NCI-H1105 treated with DMSO at 0.1 percent for 48 hours (cell line): ENCODE measurements at regions not wholly inside any gene's neighbourhood (a gene's known extent, or its start where the extent isn't known, plus 50 kb on each side); places are given as distances from the start of the nearest gene placed in this dataset.

Experiments
- DNase-seq: peaks from one replicate; lab custom pipeline; 2025; lab: John Stamatoyannopoulos, UW

DNA sequence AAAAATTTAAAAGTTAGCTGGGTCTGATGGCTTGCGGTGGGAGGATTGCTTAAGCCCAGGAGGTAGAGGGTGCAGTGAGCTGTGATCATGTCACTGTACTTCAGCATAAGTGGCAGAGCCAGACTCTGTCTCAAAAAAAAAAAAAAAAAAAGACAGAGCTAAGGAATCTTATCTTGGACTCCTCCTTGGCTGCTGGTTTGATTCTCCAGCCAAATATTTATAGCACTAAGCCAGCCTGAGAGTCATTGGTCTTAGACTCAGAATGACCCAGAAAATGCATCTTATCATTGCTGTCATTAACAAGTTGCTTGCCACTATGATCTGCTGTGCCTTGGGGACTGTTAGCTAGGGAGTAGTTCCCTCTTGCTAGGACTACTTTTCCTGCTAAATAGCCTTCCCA is 164.7 kb downstream of the GNAT3 start:
- DNase-seq, result no peak

DNA sequence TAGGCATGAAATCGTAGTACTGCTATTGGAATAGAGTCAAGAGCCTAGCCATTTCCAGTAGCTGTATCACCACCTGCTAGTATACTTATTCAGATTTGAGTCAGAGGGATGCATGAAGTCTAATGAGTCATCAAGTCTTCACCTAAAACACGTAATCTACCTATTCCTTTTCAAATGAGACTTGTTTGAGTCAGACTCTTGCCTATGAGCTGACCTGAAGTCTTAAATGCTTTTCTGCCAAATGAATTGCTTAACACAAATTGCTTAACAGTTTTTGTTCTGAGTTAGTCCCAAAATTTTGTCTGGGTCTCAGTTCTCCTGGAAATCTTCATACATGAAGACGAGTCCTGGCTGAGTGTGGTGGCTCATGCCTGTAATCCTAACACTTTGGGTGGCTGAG is 165.2 kb downstream of the GNAT3 start:
- no peak for DNase-seq

DNA sequence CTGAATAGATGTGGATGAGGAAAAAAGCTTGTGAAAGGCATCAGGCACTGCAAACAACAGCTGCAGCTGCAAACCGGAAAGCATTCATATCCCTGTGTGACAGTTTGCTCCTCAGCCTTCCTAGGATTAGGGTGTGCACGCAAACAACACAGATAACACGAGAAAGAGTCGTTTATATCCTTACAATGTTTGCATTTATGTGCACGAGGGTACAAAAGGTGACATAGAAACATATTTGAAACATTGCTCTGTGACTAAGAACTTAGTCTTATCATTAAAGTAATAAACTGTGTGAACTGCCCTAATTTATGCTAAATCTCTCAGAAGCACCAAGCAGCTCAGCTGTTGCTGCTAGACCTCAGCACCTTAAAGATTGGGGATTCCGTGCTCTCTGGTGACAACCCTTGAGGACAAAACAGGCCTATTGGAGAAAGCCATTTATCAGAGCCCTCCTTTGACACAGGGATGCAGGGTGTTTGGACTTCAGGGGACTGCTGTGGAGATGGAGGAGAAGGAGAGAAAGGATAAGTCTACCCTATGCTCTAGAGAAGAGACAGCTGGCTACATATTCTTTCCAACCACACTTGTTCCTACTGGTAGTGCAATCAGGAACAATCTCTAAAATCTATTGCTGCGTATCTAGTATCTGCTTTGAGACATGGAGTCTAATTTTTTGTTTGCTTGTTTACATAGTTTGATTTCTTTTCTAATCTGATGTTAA is 176.2 kb downstream of the GNAT3 start:
- DNase-seq, result no peak

DNA sequence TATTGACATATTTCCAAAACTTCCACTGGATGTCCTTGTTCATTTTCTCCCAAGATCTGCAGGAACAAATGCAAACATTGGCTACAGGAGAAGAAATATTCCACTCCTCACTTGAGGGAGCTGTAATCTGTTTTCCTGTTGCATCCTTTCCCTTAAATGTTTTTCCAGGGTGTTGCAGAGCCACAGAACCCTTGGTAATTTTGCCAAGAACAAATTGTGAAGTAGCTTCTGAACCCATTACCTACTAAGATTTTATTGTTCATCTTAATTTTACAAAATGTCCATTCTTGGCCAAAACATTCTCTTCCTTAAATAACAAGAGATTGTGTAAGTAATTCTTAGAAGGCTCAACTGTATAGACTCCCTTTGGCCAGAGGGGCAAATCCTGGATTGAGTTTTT is 177.0 kb downstream of the GNAT3 start:
- DNase-seq, result no peak

DNA sequence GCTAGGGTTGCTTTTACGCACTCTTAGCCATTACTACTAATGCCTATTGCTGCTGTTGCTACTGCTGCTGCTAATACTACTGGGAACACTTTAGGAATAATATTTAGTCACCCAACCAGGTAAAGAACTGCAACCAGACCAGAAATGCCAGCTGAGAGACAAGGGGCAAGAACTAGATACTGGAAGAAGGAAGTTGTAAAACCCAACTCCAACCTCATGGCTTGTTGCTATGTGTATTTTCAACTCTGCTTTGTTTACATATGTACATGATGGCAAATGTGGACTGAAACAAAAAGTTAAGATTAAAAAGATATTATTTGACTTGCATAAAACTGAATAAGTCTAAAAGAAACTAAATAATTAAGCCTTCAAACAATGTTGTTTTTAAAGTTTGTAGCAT is 177.7 kb downstream of the GNAT3 start:
- no peak for DNase-seq

DNA sequence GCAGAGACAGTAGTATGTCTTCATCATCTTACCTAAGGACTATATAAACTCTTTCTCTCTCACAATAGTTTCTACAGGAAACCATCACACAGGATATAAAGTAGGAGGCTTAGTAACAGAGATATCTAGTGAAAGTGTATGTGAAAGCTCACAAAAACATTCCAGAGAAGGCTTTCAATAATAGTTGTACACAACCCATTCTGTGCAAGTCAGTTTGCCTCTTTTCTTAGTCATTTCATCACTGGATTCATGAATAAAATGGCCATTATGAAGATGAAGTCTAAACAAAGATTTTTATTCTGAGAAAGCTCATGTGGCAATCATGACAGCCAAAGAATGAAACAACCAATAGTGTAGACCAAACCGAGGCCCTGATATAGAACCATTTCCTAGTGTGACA is 178.8 kb downstream of the GNAT3 start:
- DNase-seq, result no peak

DNA sequence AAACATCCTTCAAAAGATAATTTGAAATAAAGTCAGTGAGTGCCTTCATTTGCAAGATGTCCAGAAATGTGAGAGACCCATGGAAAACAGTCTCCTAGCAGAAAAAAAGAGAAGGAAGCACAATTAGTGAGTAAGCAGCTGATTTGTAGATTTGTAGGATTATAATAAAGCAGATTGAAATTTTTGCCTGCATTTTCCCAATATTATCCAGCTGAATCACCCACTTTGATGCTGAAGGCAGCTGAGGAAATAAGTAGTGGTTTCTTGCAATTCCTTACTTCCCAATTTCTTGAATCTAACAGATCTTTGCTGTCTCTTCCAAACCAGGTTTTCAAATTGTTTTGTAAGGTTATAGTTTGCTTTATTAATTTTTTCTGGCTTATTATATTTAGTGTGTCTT is 181.4 kb downstream of the GNAT3 start:
- no peak for DNase-seq

DNA sequence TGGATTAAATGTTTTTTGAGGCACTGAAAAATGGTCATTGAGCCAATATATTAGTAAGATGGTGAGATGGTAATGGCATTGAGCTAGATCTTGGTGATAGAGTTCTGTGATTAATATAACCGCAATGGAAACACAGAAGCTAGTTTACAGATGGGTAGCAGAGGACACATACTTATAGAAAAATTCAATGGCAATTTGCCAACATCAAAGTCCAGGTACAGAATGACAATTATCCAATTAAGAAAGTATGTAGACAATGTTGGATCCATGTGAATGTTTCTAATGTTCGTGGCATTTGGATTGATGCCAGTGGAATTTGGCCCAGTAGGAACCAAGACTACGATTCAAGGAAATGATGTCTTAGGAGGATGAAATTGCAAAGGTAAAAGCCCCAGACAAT is 187.8 kb downstream of the GNAT3 start:
- peak; percentile 6 for DNase-seq

DNA sequence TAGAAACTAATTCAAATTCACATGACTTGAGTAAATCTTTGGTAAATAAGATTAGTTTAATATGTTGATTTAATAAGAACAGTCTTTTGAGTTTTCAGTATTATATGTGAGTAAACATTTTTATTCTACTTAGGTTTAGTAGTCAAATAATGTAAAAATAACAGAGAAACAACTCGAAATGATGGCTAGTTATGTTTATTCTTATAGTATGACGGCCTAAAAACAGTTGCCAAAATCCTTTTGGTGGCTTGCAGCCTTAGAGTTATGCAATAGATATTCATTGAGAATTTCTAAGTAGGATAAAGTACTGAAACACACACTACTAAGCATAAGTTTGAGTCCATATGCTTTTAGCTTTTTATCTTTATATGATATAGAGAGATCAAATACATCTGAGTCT is 184.8 kb downstream of the GNAI1 start:
- no peak for DNase-seq

DNA sequence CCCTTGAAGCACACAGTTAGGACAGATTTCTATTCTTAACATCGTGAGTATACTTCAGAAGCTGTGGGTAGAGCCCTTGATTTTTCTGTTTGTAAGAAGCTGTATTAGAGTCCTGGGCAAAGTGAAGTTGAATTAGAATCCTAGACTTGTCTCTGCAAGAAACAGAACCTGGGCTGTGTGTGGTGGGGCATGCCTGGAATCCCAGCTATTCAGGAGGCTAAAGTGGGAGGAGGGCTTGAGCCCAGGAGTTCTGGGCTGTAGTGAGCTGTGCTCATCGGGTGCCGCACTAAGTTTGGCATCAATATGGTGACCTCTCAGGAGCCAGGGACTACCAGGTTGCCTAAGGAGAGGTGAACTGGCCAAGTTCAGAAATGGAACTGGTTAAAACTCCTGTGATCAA is 183.4 kb downstream of the GNAI1 start:
- DNase-seq, result no peak

DNA sequence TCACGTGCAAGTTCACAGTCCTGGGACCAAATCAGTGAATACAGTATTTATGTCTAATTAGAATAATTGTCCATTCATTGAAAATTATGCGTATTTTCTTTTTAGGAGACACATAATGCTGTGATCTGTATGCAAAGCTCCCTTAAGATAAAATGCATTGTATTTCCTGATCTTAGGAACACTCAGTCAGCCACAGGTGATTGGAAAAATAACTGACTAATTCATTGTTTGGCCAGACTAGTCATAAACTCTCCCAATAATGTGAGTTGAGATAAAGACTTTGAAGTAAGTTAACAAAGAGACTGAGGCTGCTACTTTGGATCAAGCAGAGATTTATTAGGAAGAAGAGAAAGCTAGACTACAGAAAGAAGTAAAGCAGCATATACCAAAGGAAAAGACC is 182.2 kb downstream of the GNAI1 start:
- DNase-seq, result no peak

DNA sequence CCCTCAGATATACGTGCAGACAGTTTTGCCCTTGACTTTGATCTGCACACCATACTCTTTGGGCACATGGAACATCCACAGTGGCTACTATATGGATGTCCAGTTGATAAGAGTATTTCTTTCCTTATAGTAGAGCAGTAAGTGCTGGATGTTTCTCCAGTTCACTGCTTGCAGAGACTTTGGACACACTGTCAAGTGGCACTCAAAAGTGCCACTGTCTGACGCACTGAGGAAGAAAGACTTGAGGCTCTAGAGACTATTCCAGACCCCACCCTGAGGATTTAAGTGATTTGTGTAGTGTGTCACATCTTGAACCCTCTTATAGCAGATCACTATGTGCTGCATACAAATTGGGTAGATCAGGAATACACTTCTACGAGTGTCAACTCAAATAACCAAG is 179.1 kb downstream of the GNAI1 start:
- DNase-seq, result no peak

DNA sequence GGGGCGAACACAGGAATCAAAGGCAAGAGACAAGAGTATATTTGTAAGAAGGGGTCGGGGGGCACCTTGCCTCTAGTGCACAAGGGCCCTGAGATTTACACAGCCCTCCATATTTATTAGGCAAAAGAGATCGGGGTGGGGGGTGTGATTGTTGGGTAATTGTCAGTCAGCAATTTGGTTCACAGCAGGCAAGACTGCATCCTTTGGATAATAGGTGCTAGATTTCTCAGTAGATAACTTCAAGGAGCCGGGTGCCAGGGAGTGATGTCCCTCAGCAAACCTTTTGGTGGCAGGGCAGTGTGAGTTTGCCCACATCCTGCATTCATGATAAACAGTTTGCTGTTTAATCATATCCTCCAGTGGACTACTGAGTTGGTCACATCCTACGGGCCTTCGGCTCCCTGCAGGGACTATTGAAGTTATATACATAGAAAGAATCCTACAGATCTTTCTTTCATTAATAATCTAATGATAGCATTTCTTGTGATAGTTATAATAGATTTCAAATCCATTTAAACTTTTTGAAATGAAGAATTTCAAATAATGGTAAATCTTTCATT is 178.5 kb downstream of the GNAI1 start:
- no peak for DNase-seq

DNA sequence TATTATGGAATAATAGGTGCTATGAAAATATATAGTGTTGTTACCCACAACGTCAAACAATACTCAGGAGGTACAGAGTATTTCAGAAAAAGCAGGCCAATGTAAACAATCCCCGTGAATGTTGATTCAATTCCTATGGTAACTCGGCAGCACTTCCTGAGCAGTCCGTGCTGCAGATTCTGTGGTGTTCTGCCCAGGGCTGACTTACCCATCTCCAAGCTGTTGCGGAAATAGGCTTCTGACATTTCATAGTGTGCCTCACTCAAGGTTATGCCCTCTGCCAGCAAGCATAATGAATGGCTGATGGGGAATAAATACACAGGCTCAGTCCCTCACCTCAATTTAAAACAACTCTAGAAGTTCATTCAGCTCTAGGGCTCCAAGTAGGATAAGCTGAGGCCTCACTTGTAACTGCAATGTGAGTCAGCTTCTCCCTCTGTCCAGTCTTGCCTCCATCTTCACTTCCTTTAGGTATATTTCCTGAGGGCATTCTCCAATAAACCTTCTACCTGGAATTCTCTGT is 177.6 kb downstream of the GNAI1 start:
- no peak for DNase-seq

DNA sequence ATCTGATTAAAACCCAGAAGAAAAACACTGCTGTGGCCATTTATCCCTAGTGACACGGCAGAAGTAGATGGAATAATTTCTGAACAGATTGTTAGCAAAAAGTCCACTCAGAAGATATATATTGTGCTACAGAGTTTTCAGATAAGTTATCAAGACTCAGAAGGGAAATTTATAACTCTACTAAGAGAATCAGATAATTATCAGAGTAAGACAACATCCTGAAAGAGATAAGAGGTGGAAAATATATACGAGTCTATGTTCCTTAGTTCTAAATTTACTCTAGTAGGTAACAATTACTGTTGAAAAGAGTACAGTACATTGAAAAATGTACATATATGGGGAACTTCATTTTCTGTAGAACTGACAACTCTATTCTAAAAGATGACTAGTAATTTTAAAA is 176.7 kb downstream of the GNAI1 start:
- no peak for DNase-seq

DNA sequence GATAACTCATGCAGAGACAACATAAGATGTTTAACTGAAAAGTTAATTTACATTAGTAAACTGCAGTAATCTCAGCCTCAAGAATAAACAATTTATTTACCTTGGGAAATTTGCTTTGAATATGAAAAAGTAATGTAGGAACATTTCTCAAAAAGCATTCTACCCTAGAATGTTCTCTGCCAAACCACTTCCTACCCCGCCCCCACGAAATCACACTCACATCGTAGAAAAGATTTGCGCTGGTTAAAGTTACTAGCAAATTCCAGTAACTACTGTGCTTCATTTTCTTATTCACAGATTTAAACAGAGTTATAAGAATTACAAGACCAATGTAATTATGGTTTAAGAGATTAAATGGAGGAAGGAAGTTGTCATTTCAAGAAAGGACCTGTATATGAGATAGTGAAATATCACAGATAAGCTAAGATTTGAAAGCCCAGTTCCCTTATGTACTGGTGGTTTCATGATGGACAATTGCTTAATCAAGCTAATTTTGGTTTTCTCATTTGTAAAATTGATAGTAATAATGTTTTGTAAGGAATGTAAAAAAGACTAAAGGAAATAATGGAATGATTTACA is 175.4 kb downstream of the GNAI1 start:
- no peak for DNase-seq

DNA sequence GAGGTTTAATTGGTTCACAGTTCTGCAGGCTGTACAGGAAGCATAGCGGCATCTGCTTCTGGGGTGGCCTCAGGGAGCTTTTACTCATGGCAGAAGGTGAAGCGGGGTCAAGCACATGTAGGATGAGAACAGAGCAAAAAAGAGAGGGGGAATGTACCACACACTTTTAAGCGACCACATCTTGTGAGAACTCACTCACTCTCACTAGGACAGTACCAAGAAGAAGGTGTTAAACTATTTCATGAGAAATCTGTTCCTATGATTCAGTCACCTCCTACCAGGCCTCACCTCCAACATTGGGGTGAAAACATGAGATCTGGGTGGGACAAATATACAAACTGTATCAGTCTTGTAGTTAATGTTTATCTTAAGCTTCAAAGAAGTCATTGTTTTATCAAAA is 174.7 kb downstream of the GNAI1 start:
- DNase-seq, result no peak

DNA sequence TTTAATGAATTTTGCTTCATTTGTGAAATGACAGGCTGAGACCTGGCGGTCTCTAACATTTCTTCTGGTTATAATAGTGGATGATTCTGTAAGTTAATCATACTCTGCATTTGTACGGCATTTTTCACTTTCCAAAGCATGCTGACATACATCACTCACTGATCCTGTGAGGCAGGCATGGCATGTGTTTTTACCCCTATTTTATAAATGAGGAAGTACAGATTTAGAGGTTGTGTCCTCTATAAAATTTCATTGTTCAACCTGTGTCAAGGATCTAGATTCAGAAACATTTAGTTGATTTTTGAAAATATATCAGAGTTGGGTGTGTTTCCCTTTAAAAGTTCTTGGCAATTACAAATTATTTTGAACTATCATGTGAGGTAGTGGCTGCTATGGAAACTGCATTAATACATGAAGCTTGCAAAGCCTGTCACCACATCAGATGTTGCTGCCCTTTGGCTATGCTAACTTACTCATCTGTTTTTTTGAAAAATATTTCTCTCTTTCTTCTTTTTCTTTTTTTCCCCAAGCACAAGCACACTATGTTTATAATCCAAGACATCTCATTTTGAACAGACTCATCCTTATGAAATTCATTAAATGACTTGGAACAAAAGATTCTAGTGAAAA is 172.7 kb downstream of the GNAI1 start:
- no peak for DNase-seq

DNA sequence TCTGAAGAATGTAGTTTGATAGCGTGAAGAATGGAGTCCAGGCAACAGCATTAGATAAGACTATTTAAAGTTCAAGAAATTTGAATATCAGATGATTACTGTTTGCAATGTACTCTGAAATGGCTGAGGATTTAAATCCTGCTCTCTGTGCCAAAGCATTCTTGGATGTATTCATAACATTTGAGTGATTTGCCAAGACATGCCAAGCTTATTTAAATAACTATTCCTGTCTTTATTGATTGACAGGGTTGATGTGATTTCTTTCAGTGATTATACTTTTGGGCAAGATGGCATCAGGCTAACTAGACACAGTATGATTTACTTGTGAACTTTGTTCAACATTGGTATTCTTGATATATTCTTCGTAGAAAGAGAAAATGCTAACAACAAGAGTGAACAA is 168.7 kb downstream of the GNAI1 start:
- no peak for DNase-seq

DNA sequence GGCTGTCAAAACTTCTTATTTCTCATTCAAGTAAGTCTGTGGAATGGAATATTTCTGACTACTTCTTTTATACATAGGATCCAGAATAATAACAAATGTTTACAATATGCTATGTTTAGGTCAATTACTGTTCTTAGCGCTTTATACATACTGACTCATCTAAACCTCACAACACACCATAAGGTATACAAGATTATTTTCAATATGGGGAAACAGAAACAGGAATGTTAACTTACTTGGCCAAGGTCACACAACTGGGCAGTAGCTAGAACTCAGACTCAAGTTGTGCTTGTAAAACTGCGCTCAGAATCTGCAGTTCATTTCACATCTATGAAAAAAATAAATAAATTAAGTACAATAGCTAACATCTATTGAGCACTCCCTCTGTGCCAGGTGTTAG is 168.0 kb downstream of the GNAI1 start:
- DNase-seq, result no peak

DNA sequence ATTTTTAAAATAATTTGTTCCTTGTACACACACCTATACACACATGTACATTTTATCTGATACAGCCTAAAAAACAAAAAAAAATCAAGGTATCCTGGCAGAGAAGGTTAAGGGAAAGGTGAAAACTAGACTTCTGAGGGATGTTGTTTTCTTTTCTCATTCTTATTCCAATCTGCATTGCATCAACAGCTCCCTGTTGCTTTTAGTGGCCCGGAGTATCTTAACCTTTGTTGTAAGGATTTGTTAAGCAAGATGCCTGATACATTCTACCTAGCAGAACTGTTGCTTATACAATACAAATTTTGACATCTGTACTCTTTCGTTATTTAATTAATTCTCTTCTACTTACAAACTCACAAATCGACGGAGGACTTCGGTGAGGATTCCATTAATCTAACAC is 167.4 kb downstream of the GNAI1 start:
- no peak for DNase-seq

DNA sequence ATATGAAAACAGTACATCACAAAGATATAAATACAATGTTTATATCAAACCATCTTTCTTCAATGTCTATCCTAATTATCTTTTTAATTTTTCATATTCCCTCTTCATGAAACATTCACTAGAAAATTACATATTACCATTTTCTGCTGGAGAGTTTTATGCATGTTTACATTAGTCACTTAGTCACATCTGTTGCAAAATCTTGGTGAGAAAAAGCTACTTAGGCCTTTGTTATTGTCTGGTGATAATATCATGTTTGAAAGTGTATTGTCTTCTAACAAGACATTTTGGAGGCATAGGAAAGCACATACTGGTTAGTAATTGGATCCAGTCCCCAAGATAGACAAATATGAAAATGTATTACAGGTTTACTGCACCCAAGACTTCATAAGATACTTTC is 163.6 kb downstream of the GNAI1 start:
- no peak for DNase-seq

DNA sequence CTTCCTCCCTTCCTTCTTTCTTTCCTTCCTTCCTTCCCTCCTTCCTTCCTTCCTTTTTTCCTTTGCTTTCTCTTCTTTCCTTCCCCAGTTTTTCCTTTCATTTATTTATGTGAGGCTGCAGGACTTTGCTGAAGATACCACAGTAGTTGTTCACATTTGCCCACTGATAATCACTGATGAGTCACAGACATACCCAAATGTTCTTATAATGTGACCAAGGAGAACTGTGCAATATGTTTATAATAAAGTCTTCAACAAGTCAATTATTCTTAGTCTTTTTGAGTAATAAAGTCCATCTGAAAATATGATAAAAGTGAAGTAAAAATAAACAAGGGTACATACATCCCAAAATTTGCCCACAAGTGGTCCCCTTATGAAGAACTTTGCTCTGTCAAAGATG is 159.7 kb downstream of the GNAI1 start:
- no peak for DNase-seq
